PC-9 (cell line): ENCODE measurements at regions not wholly inside any gene's neighbourhood (a gene's known extent, or its start where the extent isn't known, plus 50 kb on each side); places are given as distances from the start of the nearest gene placed in this dataset.

ENCODE experiments used
- BruUV-seq: library from RNA; stranded (reverse); fragments of 400-500 nt; replicated peaks from 2 replicates; lab custom pipeline; 2021; lab: Mats Ljungman, UMichigan
- CTCF ChIA-PET: fragments of 300-600 bp; sonication (Branson Sonifier 250); formaldehyde crosslinking; loops from one replicate; lab custom pipeline; 2022; ENCODE audit warnings: antibody characterized with exemption; lab: Charles Lee
- POLR2A ChIA-PET: fragments of 300-600 bp; sonication (Branson Sonifier 250); formaldehyde crosslinking; loops from one replicate; lab custom pipeline; 2022; ENCODE audit warnings: antibody characterized with exemption; ENCODE audit not compliant: unreplicated experiment; lab: Charles Lee
- DNase-seq, 2 experiments: peaks; one replicate each; pipeline versions ENCODE4 v3.0.0 to v3.0.0-alpha.2; 2015 to 2022; ENCODE audit warnings: mixed read lengths in 1 of 2
- H2AFZ ChIP-seq: fragments of 200-600 bp; sonication (generic); 2 replicates; pipeline ENCODE4 v1.8.1; 2017; ENCODE audit warnings: antibody characterized with exemption
- H3F3A ChIP-seq: fragments of 200-600 bp; sonication (generic); 2 replicates; pipeline ENCODE4 v1.8.1; 2017; ENCODE audit warnings: antibody characterized with exemption, mild to moderate bottlenecking, low read depth; ENCODE audit not compliant: insufficient read depth
- H3K27ac ChIP-seq: fragments of 200-600 bp; sonication (generic); 2 replicates; pipeline ENCODE4 v1.6.1; 2016; ENCODE audit warnings: mixed run types
- H3K27me3 ChIP-seq: fragments of 200-600 bp; sonication (generic); 2 replicates; pipeline ENCODE4 v1.6.1; 2016; ENCODE audit warnings: low read depth, mixed run types; ENCODE audit not compliant: insufficient read depth
- H3K36me3 ChIP-seq: fragments of 200-600 bp; sonication (generic); 2 replicates; pipeline ENCODE4 v1.6.1; 2016; ENCODE audit warnings: low read depth, mixed run types
- H3K4me1 ChIP-seq: fragments of 200-600 bp; sonication (generic); replicated peaks from 2 replicates; pipeline ENCODE4 v1.6.1; 2016; ENCODE audit warnings: mixed run types; ENCODE audit not compliant: insufficient read depth
- H3K4me2 ChIP-seq: fragments of 200-600 bp; sonication (generic); 2 replicates; pipeline ENCODE4 v1.6.1; 2017; ENCODE audit warnings: mixed run types
- H3K4me3 ChIP-seq: fragments of 200-600 bp; sonication (generic); 2 replicates; pipeline ENCODE4 v1.6.1; 2016; ENCODE audit warnings: mixed run types
- H3K79me2 ChIP-seq: fragments of 200-600 bp; sonication (generic); 2 replicates; pipeline ENCODE4 v1.6.1; 2017; ENCODE audit warnings: low read depth, mixed run types
- H3K9me2 ChIP-seq: fragments of 200-600 bp; sonication (generic); 2 replicates; pipeline ENCODE4 v1.8.1; 2017; ENCODE audit warnings: mild to moderate bottlenecking; ENCODE audit not compliant: insufficient read depth
- H3K9me3 ChIP-seq: fragments of 200-600 bp; sonication (generic); 2 replicates; pipeline ENCODE4 v1.8.1; 2016; ENCODE audit warnings: low read depth; ENCODE audit not compliant: insufficient read depth
- H4K20me1 ChIP-seq: fragments of 200-600 bp; sonication (generic); 2 replicates; pipeline ENCODE4 v1.8.1; 2017; ENCODE audit not compliant: insufficient read depth
- EZH2 ChIP-seq: fragments of 200-600 bp; sonication (generic); IDR thresholded peaks from 2 replicates; pipeline ENCODE4 v1.8.0; 2017; ENCODE audit warnings: antibody characterized with exemption, low read depth
- intact Hi-C: fragments of 100-400 bp; cut with micrococcal nuclease; formaldehyde crosslinking; loops from one replicate; pipeline ENCODE4 v1.10.0; 2022; ENCODE audit not compliant: unreplicated experiment
- TF ChIP-seq, protein P1 (sequence below): fragments of 200-600 bp; sonication (generic); conservative IDR thresholded peaks from 2 replicates; pipeline ENCODE4 v1.6.1; 2017; ENCODE audit warnings: mixed run types, antibody characterized with exemption, mild to moderate bottlenecking, moderate library complexity

DNA sequence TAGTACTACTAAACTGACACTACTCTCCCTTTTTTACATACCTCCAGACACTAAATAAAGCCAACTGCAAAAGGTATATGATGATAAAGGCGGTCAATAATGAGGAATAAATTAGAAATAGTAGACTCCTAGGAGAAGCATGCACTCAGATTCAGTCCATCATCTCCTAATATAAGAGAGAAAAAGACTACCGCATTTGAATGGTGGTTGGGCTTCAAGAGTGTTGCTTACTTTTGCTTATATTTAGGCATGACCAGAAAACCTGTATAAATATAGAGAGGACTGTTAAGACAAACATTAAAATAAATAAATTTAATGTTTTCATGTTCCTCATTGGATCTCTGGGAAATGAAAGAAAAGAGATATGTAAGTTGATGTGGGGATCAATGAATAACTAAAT is 1137.0 kb downstream of the FAM181B start:
- H3K4me3 ChIP-seq, result no peak overlapping the region
- no peaks in the 10 kb centered on the region for H3K9me3 ChIP-seq
- POLR2A ChIA-PET, result no interaction called here
- no peaks in the 10 kb centered on the region; the same call in 1 of the 2 replicates for H4K20me1 ChIP-seq
- no peak for DNase-seq
- H3K27me3 ChIP-seq, result no peaks in the 10 kb centered on the region
- intact Hi-C loops, result no loop called here
- no peak overlapping the region for H3K27ac ChIP-seq
- H3K9me2 ChIP-seq, result peaks cover 7% of the 10 kb centered on the region; the same call in 1 of the 2 replicates
- no peak for TF ChIP-seq EZH2
- TF ChIP-seq, protein P1, sequence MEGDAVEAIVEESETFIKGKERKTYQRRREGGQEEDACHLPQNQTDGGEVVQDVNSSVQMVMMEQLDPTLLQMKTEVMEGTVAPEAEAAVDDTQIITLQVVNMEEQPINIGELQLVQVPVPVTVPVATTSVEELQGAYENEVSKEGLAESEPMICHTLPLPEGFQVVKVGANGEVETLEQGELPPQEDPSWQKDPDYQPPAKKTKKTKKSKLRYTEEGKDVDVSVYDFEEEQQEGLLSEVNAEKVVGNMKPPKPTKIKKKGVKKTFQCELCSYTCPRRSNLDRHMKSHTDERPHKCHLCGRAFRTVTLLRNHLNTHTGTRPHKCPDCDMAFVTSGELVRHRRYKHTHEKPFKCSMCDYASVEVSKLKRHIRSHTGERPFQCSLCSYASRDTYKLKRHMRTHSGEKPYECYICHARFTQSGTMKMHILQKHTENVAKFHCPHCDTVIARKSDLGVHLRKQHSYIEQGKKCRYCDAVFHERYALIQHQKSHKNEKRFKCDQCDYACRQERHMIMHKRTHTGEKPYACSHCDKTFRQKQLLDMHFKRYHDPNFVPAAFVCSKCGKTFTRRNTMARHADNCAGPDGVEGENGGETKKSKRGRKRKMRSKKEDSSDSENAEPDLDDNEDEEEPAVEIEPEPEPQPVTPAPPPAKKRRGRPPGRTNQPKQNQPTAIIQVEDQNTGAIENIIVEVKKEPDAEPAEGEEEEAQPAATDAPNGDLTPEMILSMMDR, result no peak
- no TSS peak for BruUV-seq
- no peaks in the 10 kb centered on the region for H3F3A ChIP-seq
- H2AFZ ChIP-seq, result no peak overlapping the region
- no peak overlapping the region for H3K4me2 ChIP-seq
- no peaks in the 10 kb centered on the region for H3K4me1 ChIP-seq
- H3K36me3 ChIP-seq, result no peaks in the 10 kb centered on the region
- H3K79me2 ChIP-seq, result no peaks in the 10 kb centered on the region
- CTCF ChIA-PET, result no interaction called here

- POLR2A ChIA-PET, result no interaction called here
- 0 out of 2 replicates have a peak, but pooled peaks cover 4% of the 10 kb centered on the region for H4K20me1 ChIP-seq
- H3K9me3 ChIP-seq, result no peaks in the 10 kb centered on the region
- DNase-seq, result no peak
- H3K79me2 ChIP-seq, result no peaks in the 10 kb centered on the region
- H3K9me2 ChIP-seq, result no peaks in the 10 kb centered on the region
- CTCF ChIA-PET, result no interaction called here
- H3K27ac ChIP-seq, result no peak overlapping the region
- no peaks in the 10 kb centered on the region for H3K36me3 ChIP-seq
- no TSS peak for BruUV-seq
- H3F3A ChIP-seq, result no peaks in the 10 kb centered on the region
- H3K4me3 ChIP-seq, result no peak overlapping the region
- intact Hi-C loops, result no loop called here
- no peak for TF ChIP-seq EZH2
- TF ChIP-seq, protein P1, result no peak
- no peaks in the 10 kb centered on the region for H3K27me3 ChIP-seq
- no peak overlapping the region for H3K4me2 ChIP-seq
- H3K4me1 ChIP-seq, result no peaks in the 10 kb centered on the region
- no peak overlapping the region for H2AFZ ChIP-seq
Observed at GRCh38 chr11:81585390-81585933, 1148.2 kb downstream of the FAM181B start.

DNA sequence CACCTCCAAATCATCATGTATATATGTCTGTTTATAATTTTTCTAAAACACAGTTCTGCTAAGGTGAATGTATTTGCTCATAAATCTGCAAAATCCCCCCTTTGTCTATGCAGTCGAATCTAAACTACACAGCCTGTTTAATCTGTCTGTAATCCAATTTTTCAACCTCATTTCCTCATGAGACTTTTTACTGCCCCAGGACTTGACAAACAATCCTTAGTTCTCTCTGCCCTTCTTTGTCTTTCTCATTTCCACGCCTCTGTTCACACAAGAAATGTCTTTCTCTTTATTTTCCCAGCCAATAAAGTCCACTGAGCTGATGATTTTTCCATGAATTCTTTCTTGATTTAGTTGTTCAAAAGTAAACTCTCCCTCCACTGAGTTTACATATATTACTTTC is 1154.3 kb downstream of the FAM181B start:
- no peak for TF ChIP-seq EZH2
- TF ChIP-seq, protein P1, result no peak
- Histone ChIP-seq H3K4me3 (no peak overlapping the region), H3F3A (no peaks in the 10 kb centered on the region), H4K20me1 (no peaks in the 10 kb centered on the region), H3K9me3 (no peaks in the 10 kb centered on the region), H2AFZ (no peak overlapping the region), H3K27me3 (no peaks in the 10 kb centered on the region), H3K27ac (no peak overlapping the region), H3K9me2 (no peaks in the 10 kb centered on the region), H3K36me3 (no peaks in the 10 kb centered on the region), H3K4me2 (no peak overlapping the region), H3K4me1 (no peaks in the 10 kb centered on the region), H3K79me2 (no peaks in the 10 kb centered on the region)
- DNase-seq, result no peak
- ChIA-PET POLR2A (no interaction called here), CTCF (no interaction called here)
- intact Hi-C loops, result no loop called here
- no TSS peak for BruUV-seq
